Gastroesophageal sphincter (tissue), 3 donors: ENCODE measurements at regions not wholly inside any gene's neighbourhood (a gene's known extent, or its start where the extent isn't known, plus 50 kb on each side); places are given as distances from the start of the nearest gene placed in this dataset.

Experiments used
- CTCF ChIP-seq, 4 experiments: fragments of 200-600 bp in 2 of 4; fragments of 450-650 bp in 2 of 4; sonication (generic) in 1 of 4; IDR thresholded peaks; one replicate each; pipeline ENCODE4 v1.5.1; 2017 to 2019; ENCODE audit warnings: antibody characterized with exemption in 4 of 4, mild to moderate bottlenecking in 2 of 4, moderate library complexity in 2 of 4
- POLR2A ChIP-seq, 2 donors: fragments of 450-650 bp; IDR thresholded peaks; one replicate each; pipeline ENCODE4 v1.6.1; 2017; ENCODE audit warnings: antibody characterized with exemption in 2 of 2, mild to moderate bottlenecking in 2 of 2, moderate library complexity in 1 of 2

DNA sequence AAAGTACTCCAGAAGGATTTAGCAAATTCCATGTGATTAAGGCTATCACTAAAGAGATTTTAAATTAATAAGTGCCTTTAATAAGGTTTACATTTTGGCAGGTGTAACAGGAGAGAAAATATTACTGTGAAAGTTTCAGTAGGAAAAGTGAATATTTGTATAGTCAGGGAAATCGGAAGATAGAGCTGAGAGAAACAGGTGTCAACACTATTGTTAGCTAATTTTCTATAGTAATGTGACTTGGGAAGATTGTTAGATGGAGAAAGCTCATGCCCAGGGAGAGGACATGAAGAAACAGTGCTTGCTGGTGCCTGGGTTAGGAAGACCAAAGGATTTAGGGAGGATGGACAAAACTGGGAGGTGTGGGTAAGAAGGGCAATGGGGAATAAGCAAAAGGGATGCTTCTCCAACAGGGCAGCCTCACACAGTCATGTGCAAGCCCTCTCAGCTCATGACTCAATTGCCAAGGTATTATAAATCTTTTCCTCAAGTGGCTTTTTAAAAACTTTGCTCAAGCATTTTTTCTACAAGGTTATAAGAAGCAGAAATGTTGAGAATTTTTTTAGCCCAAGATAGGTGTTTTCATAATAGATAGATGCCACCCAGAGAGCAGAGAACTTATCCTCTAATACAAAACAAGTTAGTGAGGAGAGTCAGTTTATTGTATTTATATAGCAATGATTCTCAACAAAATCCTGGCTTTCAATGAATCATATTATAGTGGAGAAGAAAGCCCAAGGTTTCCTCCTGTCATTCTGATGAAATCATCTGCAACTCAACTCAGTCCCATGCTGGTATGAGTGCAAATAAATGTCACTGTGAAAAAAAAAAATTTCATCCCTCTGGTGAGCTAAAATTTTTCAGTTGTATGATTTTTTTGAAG, 325.2 kb upstream of the NT5E start:
- TF ChIP-seq CTCF (IDR thresholded peaks at IDR 0.05) (no peak), POLR2A (IDR thresholded peaks at IDR 0.05) (no peak)
